A549 (cell line): ENCODE measurements at regions not wholly inside any gene's neighbourhood (a gene's known extent, or its start where the extent isn't known, plus 50 kb on each side); places are given as distances from the start of the nearest gene placed in this dataset.

Source experiments
- ATAC-seq, 2 experiments: fragments of 200-7000 bp in 1 of 2; fragments of >200 bp in 1 of 2; cut with Nextera tagmentation in 1 of 2; cut with Tn5 transposase in 1 of 2; 3 replicates each; pipeline versions ENCODE4 v1.8.0 to v1.9.1; 2018 to 2020; ENCODE audit warnings: mild to moderate bottlenecking in 1 of 2, moderate library complexity in 1 of 2
- CTCF ChIA-PET: fragments of 300-600 bp; sonication (Branson Sonifier 250); formaldehyde crosslinking; extraction: SDS; loops from one replicate; lab custom pipeline; 2021; ENCODE audit warnings: antibody characterized with exemption, inconsistent platforms; lab: Yijun Ruan, JAX
- POLR2A ChIA-PET: fragments of 350-600 bp; formaldehyde crosslinking; extraction: SDS; loops from one replicate; lab custom pipeline; 2021; ENCODE audit warnings: antibody characterized with exemption, inconsistent platforms; lab: Yijun Ruan, JAX
- DNase-seq, 2 experiments: peaks; one replicate each; pipeline versions ENCODE4 v3.0.0 to v3.0.0-alpha.2; 2011 to 2016; ENCODE audit warnings: low read depth in 1 of 2, low spot score in 1 of 2
- FAIRE-seq: peaks from 2 replicates; lab custom pipeline; 2011; peaks lifted over from hg19 to GRCh38; lab: Jason Lieb, UNC
- H3K27ac ChIP-seq, 2 experiments: fragments of >200 bp; sonication (Bioruptor Twin); formaldehyde crosslinking; 3 replicates each; pipeline ENCODE4 v1.5.1; 2016 to 2017
- H3K4me1 ChIP-seq: fragments of >200 bp; sonication (Bioruptor Twin); formaldehyde crosslinking; 3 replicates; pipeline ENCODE4 v1.6.1; 2016
- H3K4me2 ChIP-seq: fragments of >200 bp; sonication (Bioruptor Twin); formaldehyde crosslinking; 3 replicates; pipeline ENCODE4 v1.6.1; 2016
- H3K4me3 ChIP-seq: fragments of >200 bp; sonication (Bioruptor Twin); formaldehyde crosslinking; 3 replicates; pipeline ENCODE4 v1.5.1; 2016
- H3K9me3 ChIP-seq: fragments of >200 bp; sonication (Bioruptor Twin); formaldehyde crosslinking; 3 replicates; pipeline ENCODE4 v1.6.1; 2016
- BHLHE40 ChIP-seq: IDR thresholded peaks from 2 replicates; pipeline ENCODE4 v1.6.1; 2012; ENCODE audit warnings: low read depth, low read length, inconsistent platforms
- CHD4 ChIP-seq: fragments of 200-600 bp; sonication (generic); IDR thresholded peaks from 2 replicates; pipeline ENCODE4 v1.6.1; 2016; ENCODE audit warnings: antibody characterized with exemption, mild to moderate bottlenecking, borderline replicate concordance
- ELK1 ChIP-seq: fragments of 150-350 bp; IDR thresholded peaks from 2 replicates; pipeline ENCODE4 v1.6.1; 2014; ENCODE audit warnings: low read depth, mild to moderate bottlenecking, low read length
- ESRRA ChIP-seq: fragments of 150-350 bp; IDR thresholded peaks from 2 replicates; pipeline ENCODE4 v1.6.1; 2014; ENCODE audit warnings: mild to moderate bottlenecking, low read length, borderline replicate concordance
- FOSB ChIP-seq: fragments of 250-450 bp; sonication (Bioruptor Pico); IDR thresholded peaks from 2 replicates; pipeline ENCODE4 v1.5.0; 2020; ENCODE audit warnings: mild to moderate bottlenecking, moderate library complexity
- FOSL2 ChIP-seq, 2 experiments: fragments of 450-650 bp in 1 of 2; fragments of >200 bp in 1 of 2; sonication (Bioruptor Twin) in 1 of 2; formaldehyde crosslinking; IDR thresholded peaks; 2 replicates each; pipeline versions ENCODE4 v1.5.0 to v1.6.1; 2016 to 2020; ENCODE audit warnings: mild to moderate bottlenecking in 1 of 2, moderate library complexity in 1 of 2
- HDAC2 ChIP-seq: fragments of 200-600 bp; sonication (generic); IDR thresholded peaks from 2 replicates; pipeline ENCODE4 v1.6.1; 2016
- HES2 ChIP-seq: fragments of >200 bp; sonication (Bioruptor Twin); formaldehyde crosslinking; IDR thresholded peaks from 2 replicates; pipeline ENCODE4 v1.6.1; 2016
- HEYL ChIP-seq: fragments of 250-450 bp; sonication (Bioruptor Pico); IDR thresholded peaks from 2 replicates; pipeline ENCODE4 v1.8.0; 2021; ENCODE audit warnings: mild to moderate bottlenecking, moderate library complexity
- HOXA7 ChIP-seq: fragments of 250-450 bp; sonication (Bioruptor Pico); IDR thresholded peaks from 2 replicates; pipeline ENCODE4 v1.5.0; 2020; ENCODE audit warnings: mild to moderate bottlenecking, moderate library complexity
- JUN ChIP-seq, 2 experiments: fragments of >200 bp; sonication (Bioruptor Twin); formaldehyde crosslinking; IDR thresholded peaks; 2 replicates in 1 of 2; 3 replicates in 1 of 2; pipeline ENCODE4 v1.6.1; 2016 to 2017
- MAX ChIP-seq: IDR thresholded peaks from 2 replicates; pipeline ENCODE4 v1.6.1; 2012
- NPAS2 ChIP-seq: fragments of 250-450 bp; sonication (Bioruptor Pico); IDR thresholded peaks from 2 replicates; pipeline ENCODE4 v1.8.0; 2022; ENCODE audit warnings: mild to moderate bottlenecking, moderate library complexity, borderline replicate concordance
- POLR2A ChIP-seq: IDR thresholded peaks from 2 replicates; pipeline ENCODE4 v1.6.1; 2012; ENCODE audit warnings: mild to moderate bottlenecking, low read length
- POLR2AphosphoS2 ChIP-seq: conservative IDR thresholded peaks from 2 replicates; pipeline ENCODE4 v1.6.1; 2012; ENCODE audit warnings: low read length, improper control_type of control experiment, inconsistent platforms
- RAD21 ChIP-seq, 2 experiments: fragments of >200 bp in 1 of 2; sonication (Bioruptor Twin) in 1 of 2; formaldehyde crosslinking in 1 of 2; IDR thresholded peaks in 1 of 2; conservative IDR thresholded peaks in 1 of 2; 2 replicates in 1 of 2; 3 replicates in 1 of 2; pipeline ENCODE4 v1.6.1; 2012 to 2018; ENCODE audit warnings: inconsistent platforms in 1 of 2
- RFX5 ChIP-seq: fragments of 450-650 bp; IDR thresholded peaks from 2 replicates; pipeline ENCODE4 v1.7.1; 2014; ENCODE audit warnings: antibody characterized with exemption, mild to moderate bottlenecking, moderate library complexity
- RNF2 ChIP-seq: fragments of 200-600 bp; sonication (generic); IDR thresholded peaks from 2 replicates; pipeline ENCODE4 v1.6.1; 2016; ENCODE audit warnings: low read depth, mild to moderate bottlenecking, antibody characterized with exemption, moderate library complexity, borderline replicate concordance
- SREBF2 ChIP-seq: fragments of 450-650 bp; IDR thresholded peaks from 2 replicates; pipeline ENCODE4 v1.6.1; 2014; ENCODE audit warnings: mild to moderate bottlenecking, moderate library complexity
- WGBS: methylation state at CpG from one replicate; pipeline ENCODE4 v1.1.6; 2017; ENCODE audit errors: missing lambda C conversion rate; 5-methylcytosine and 5-hydroxymethylcytosine counted together
- TF ChIP-seq, protein P1 (sequence below): fragments of 250-450 bp; sonication (Bioruptor Pico); IDR thresholded peaks from 2 replicates; pipeline ENCODE4 v1.5.0; 2020; ENCODE audit warnings: low read depth, mild to moderate bottlenecking, moderate library complexity
- TF ChIP-seq, protein P2 (sequence below): IDR thresholded peaks from 2 replicates; pipeline ENCODE4 v1.6.1; 2012; ENCODE audit warnings: low read depth, borderline replicate concordance
- TF ChIP-seq, protein P3 (sequence below): IDR thresholded peaks from 2 replicates; pipeline ENCODE4 v1.6.1; 2012

- CTCF ChIA-PET = interaction anchor here (1.4 kb wide), 1 partner anchor 115 kb away, joined by 3 read pairs; no protein-coding TSS in a partner anchor
- ATAC-seq = no peak
- H3K4me2 ChIP-seq = no peak overlapping the region
- FAIRE-seq = no peak
- no peak overlapping the region for H3K4me3 ChIP-seq
- no peaks in the 10 kb centered on the region for H3K4me1 ChIP-seq
- no peak for DNase-seq
- 91% methylated on average over 4 of the region's 4 CpGs for WGBS
- POLR2A ChIA-PET = no interaction called here
- no peak overlapping the region for H3K27ac ChIP-seq
- TF ChIP-seq ELK1 (no peak), HDAC2 (no peak), RNF2 (no peak), FOSL2 (IDR thresholded peaks at IDR 0.05) (no peak), FOSL2 (CRISPR knock-in tag; IDR thresholded peaks at IDR 0.05) (no peak), HEYL (CRISPR knock-in tag) (no peak), JUN (IDR thresholded peaks at IDR 0.05) (no peak), NPAS2 (CRISPR knock-in tag) (no peak), POLR2A (no peak)
- TF ChIP-seq, protein P1, sequence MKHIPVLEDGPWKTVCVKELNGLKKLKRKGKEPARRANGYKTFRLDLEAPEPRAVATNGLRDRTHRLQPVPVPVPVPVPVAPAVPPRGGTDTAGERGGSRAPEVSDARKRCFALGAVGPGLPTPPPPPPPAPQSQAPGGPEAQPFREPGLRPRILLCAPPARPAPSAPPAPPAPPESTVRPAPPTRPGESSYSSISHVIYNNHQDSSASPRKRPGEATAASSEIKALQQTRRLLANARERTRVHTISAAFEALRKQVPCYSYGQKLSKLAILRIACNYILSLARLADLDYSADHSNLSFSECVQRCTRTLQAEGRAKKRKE (CRISPR knock-in tag) = no peak
- H3K9me3 ChIP-seq = no peaks in the 10 kb centered on the region
These were observed 437.9 kb downstream of the EFNA5 start for GRCh38 chr5:107232788-107233187.

- Histone ChIP-seq H3K9me3 (no peaks in the 10 kb centered on the region), H3K4me1 (no peaks in the 10 kb centered on the region), H3K27ac (no peak overlapping the region), H3K4me3 (no peak overlapping the region), H3K4me2 (no peak overlapping the region)
- FAIRE-seq = no peak
- POLR2A ChIA-PET = no interaction called here
- no peak for ATAC-seq
- TF ChIP-seq RFX5 (no peak), BHLHE40 (no peak), SREBF2 (no peak), HOXA7 (CRISPR knock-in tag) (no peak)
- TF ChIP-seq, protein P2, sequence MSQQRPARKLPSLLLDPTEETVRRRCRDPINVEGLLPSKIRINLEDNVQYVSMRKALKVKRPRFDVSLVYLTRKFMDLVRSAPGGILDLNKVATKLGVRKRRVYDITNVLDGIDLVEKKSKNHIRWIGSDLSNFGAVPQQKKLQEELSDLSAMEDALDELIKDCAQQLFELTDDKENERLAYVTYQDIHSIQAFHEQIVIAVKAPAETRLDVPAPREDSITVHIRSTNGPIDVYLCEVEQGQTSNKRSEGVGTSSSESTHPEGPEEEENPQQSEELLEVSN = no peak
- WGBS = 86% methylated on average over 1 of the region's 1 CpG
- DNase-seq = no peak
- CTCF ChIA-PET = interaction anchor here (1.4 to 2.4 kb wide), 3 partner anchors 11 to 115 kb away, joined by 3 to 6 read pairs (median 4); no protein-coding TSS in a partner anchor
These were observed 438.4 kb downstream of the EFNA5 start for GRCh38 chr5:107232293-107232692.

DNA sequence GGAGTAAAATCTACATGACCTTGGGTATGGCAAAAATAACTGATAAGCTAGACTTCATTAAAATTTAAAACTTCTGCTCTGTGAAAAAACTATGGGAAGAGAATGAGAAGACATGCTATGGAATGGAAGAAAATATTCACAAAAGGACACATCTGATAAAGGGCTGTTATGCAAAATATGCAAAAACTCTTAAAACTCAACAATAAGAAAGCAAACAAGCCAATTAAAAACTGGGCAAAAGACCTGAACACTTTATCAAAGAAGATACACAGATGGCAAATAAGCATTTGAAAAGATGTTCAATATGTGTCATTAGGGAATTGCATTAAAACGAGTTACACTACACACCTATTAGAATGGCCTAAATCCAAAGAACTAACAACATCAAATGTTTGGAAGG, 439.5 kb downstream of the EFNA5 start:
- no peak for FAIRE-seq

More for the DNA sequence above, 439.5 kb downstream of the EFNA5 start:
- WGBS = 47% methylated on average over 1 of the region's 1 CpG
- CTCF ChIA-PET = interaction anchor here (1.4 to 2.4 kb wide), 3 partner anchors 9 to 117 kb away, joined by 3 to 6 read pairs (median 4); no protein-coding TSS in a partner anchor
- TF ChIP-seq RAD21 (conservative IDR thresholded peaks at IDR 0.05 in 1 of 2, IDR thresholded peaks at IDR 0.05 in 1 of 2) = no peak
- no peak for TF ChIP-seq ESRRA
- TF ChIP-seq POLR2AphosphoS2 = no peak
- no peak for TF ChIP-seq MAX
- TF ChIP-seq, protein P2 = no peak
- TF ChIP-seq FOSB = no peak
- no peak for TF ChIP-seq CHD4
- no peak for TF ChIP-seq HES2
- TF ChIP-seq, protein P3, sequence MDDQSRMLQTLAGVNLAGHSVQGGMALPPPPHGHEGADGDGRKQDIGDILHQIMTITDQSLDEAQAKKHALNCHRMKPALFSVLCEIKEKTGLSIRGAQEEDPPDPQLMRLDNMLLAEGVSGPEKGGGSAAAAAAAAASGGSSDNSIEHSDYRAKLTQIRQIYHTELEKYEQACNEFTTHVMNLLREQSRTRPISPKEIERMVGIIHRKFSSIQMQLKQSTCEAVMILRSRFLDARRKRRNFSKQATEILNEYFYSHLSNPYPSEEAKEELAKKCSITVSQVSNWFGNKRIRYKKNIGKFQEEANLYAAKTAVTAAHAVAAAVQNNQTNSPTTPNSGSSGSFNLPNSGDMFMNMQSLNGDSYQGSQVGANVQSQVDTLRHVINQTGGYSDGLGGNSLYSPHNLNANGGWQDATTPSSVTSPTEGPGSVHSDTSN = no peak
- TF ChIP-seq, all 56 proteins: peak for 0
- no peak overlapping the region for H3K4me2 ChIP-seq
- ATAC-seq (no peak), DNase-seq (no peak)
- H3K27ac ChIP-seq = no peak overlapping the region
- POLR2A ChIA-PET = no interaction called here
- H3K4me3 ChIP-seq = no peak overlapping the region
- no peaks in the 10 kb centered on the region for H3K9me3 ChIP-seq
- no peaks in the 10 kb centered on the region for H3K4me1 ChIP-seq
